SK-N-SH treated with all-trans-retinoic acid at 6 μM for 48 hours (cell line): ENCODE measurements at regions not wholly inside any gene's neighbourhood (a gene's known extent, or its start where the extent isn't known, plus 50 kb on each side); places are given as distances from the start of the nearest gene placed in this dataset.

Source experiments
- ARNTL ChIP-seq: fragments of 450-650 bp; formaldehyde crosslinking; IDR thresholded peaks from 2 replicates; pipeline ENCODE4 v1.5.0; 2020; ENCODE audit warnings: low read depth, mild to moderate bottlenecking, moderate library complexity, borderline replicate concordance
- BACH2 ChIP-seq: fragments of 250-450 bp; sonication (Bioruptor Pico); IDR thresholded peaks from 2 replicates; pipeline ENCODE4 v1.9.0; 2021; ENCODE audit warnings: mild to moderate bottlenecking, borderline replicate concordance
- CREB5 ChIP-seq: fragments of 250-450 bp; sonication (Bioruptor Pico); IDR thresholded peaks from 2 replicates; pipeline ENCODE4 v1.5.1; 2020; ENCODE audit warnings: low read depth, mild to moderate bottlenecking, moderate library complexity
- ESRRG ChIP-seq: fragments of 250-450 bp; sonication (Bioruptor Pico); IDR thresholded peaks from 2 replicates; pipeline ENCODE4 v1.6.1; 2021; ENCODE audit warnings: mild to moderate bottlenecking
- ISL1 ChIP-seq: fragments of 250-450 bp; sonication (Bioruptor Pico); IDR thresholded peaks from 2 replicates; pipeline ENCODE4 v2.1.2; 2022; ENCODE audit warnings: mild to moderate bottlenecking, moderate library complexity
- OSR1 ChIP-seq: fragments of 250-450 bp; sonication (Bioruptor Pico); IDR thresholded peaks from 2 replicates; pipeline ENCODE4 v1.8.0; 2022; ENCODE audit warnings: moderate library complexity, mild to moderate bottlenecking, inconsistent platforms
- PATZ1 ChIP-seq: fragments of 250-450 bp; sonication (Bioruptor Pico); IDR thresholded peaks from 2 replicates; pipeline ENCODE4 v1.8.0; 2020; ENCODE audit warnings: mild to moderate bottlenecking, moderate library complexity, borderline replicate concordance
- PPARA ChIP-seq: fragments of 250-450 bp; sonication (Bioruptor Pico); IDR thresholded peaks from 2 replicates; pipeline ENCODE4 v1.5.0; 2020; ENCODE audit warnings: mild to moderate bottlenecking, borderline replicate concordance
- RARB ChIP-seq: fragments of 250-450 bp; sonication (Bioruptor Pico); IDR thresholded peaks from 2 replicates; pipeline ENCODE4 v1.8.0; 2021; ENCODE audit warnings: mild to moderate bottlenecking, moderate library complexity
- SNAI2 ChIP-seq: fragments of 250-450 bp; sonication (Bioruptor Pico); IDR thresholded peaks from 2 replicates; pipeline ENCODE4 v1.5.0; 2020; ENCODE audit warnings: mild to moderate bottlenecking, moderate library complexity
- TCF4 ChIP-seq: fragments of 250-450 bp; sonication (Bioruptor Pico); IDR thresholded peaks from 2 replicates; pipeline ENCODE4 v1.8.0; 2021; ENCODE audit warnings: mild to moderate bottlenecking, moderate library complexity, borderline replicate concordance
- TOX ChIP-seq: fragments of 250-450 bp; sonication (Bioruptor Pico); IDR thresholded peaks from 2 replicates; pipeline ENCODE4 v1.8.0; 2021; ENCODE audit warnings: mild to moderate bottlenecking, moderate library complexity, borderline replicate concordance
- TSHZ2 ChIP-seq: fragments of 250-450 bp; sonication (Bioruptor Pico); IDR thresholded peaks from 2 replicates; pipeline ENCODE4 v1.5.0; 2020; ENCODE audit warnings: mild to moderate bottlenecking, moderate library complexity
- ZNF70 ChIP-seq: fragments of 450-650 bp; formaldehyde crosslinking; IDR thresholded peaks from 2 replicates; pipeline ENCODE4 v1.5.0; 2020; ENCODE audit warnings: mild to moderate bottlenecking, moderate library complexity

GRCh38 chr5:35362772-35363171 lies 132.5 kb upstream of the PRLR start:
- TF ChIP-seq BACH2 (no peak), ZNF70 (no peak), TOX (CRISPR knock-in tag) (no peak), ISL1 (CRISPR knock-in tag) (no peak), CREB5 (no peak), OSR1 (CRISPR knock-in tag) (no peak), PATZ1 (CRISPR knock-in tag) (no peak), TSHZ2 (CRISPR knock-in tag) (no peak), ARNTL (CRISPR knock-in tag) (no peak), SNAI2 (CRISPR knock-in tag) (no peak), RARB (CRISPR knock-in tag) (no peak), TCF4 (no peak), ESRRG (no peak), PPARA (CRISPR knock-in tag) (no peak)
